HG03460 (cell line): ENCODE measurements at regions not wholly inside any gene's neighbourhood (a gene's known extent, or its start where the extent isn't known, plus 50 kb on each side); places are given as distances from the start of the nearest gene placed in this dataset.

Source experiments
- ATAC-seq: cut with Tn5 transposase; IDR thresholded peaks from one replicate; pipeline ENCODE4 v1.9.1; 2021; ENCODE audit not compliant: unreplicated experiment

GRCh38 chr12:84691266-84691665, 221.3 kb downstream of the SLC6A15 start:
- no peak for ATAC-seq

GRCh38 chr12:84689638-84690037, 223.0 kb downstream of the SLC6A15 start:
- no peak for ATAC-seq

DNA sequence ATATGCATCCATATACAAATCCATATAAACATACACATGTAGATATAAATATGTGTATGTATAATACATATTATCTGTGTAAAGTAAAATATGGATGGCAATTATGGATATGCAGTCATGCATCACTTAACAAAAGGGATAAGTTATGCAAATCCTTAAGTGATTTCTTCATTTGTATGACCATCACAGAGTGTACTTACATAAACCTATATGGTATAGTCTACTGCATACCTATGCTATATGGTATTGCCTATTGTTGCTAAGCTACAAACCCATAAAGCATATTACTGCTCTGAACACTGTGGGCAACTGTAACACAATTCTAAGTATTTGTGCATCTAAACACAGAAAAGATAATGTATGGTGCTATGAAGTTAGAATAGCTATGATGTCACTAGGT, 227.2 kb downstream of the SLC6A15 start:
- ATAC-seq: no peak

DNA sequence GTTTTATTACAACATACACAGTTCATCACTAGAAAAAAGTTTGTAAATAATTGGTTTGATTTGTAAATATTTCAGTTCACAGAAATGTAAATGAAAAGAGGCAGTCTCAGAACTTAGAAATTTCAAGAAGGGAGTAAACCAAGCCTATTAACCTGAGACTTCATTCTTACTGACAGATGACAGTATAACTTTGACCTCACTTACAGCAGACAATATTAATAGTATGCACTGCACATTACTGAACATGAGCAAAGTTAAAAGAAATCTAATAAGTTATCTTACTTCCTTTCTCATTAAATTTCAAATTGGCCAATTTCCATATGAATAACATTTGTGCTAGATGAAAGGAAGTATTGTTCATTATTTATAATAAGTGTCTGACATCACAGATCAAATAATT, 235.8 kb downstream of the SLC6A15 start:
- no peak for ATAC-seq

DNA sequence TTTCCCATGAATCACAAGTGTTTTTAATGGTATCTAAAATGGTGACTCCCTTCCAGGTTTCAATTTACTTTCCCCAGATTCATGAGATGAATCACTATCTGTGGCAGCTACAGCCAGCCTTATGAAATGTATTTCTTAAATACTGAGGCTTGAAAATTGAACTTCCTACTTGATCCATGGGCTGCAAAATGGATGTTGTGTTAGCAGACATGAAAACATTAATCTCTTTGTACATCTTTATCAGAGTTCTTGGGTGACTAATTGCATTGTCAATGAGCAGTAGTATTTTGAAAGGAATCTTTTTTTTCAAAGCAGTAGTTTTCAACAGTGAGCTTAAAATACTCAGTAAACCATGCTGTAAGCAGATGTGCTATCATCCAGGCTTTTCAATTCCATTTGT, 250.8 kb downstream of the SLC6A15 start:
- no peak for ATAC-seq

DNA sequence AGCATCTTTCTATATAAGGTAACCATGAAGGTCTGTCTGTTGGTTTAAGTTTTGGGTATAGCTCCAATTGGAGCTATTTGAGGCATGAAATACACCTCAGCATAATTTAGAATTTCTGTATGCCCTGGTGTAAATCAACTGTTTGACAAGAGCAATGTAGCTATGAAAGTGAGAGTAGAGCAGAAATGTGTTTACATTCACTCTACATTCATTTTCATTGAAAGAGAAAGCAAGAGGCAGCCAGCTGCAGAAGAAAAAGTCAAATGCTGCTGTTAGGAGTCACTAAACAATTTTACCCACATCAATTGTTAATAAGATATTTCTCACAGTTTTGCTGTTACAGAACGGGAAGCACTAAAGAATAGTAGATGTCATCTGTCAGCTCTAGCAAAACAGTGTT, 252.5 kb downstream of the SLC6A15 start:
- ATAC-seq: no peak

GRCh38 chr12:84658877-84659276, 253.7 kb downstream of the SLC6A15 start:
- ATAC-seq: no peak

GRCh38 chr12:84656705-84657104, 255.9 kb downstream of the SLC6A15 start:
- ATAC-seq: no peak

DNA sequence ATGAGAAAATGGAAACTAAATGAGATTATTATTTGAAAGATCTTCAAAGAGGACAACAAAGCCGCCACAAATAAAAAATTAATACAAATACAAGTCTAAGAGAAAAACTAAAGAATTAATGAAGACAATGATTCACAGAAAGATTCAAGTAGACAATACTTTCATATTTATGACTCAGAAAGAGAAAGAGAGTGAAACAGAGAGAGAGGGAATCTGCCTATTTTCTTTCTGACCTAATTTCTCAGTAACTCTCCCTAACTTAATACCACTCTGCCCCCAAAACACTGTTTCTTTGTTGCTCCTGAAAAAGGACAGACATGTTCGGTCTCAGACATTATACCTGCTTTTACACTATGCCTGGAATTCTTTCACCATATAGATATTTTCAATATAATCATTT, 259.1 kb downstream of the SLC6A15 start:
- no peak for ATAC-seq

GRCh38 chr12:84648425-84648824, 264.2 kb downstream of the SLC6A15 start:
- ATAC-seq: no peak

DNA sequence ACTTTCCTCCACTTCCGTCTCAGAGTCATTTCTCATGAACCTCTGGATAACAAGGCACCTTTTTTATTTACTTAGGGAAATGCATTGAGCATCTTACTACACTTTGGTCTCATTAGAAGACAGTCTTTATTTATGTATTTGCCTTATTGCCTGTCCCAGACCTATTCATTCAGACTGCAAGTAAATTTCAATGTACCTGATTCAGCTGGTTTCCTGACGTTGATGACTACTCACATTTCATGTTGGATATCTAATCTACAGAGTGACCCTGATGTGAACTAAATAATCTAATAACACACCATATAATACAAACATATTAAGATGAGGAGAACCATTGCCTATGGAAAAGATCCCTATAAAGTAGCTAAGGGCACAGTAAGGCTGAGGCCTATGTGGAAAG, 267.7 kb downstream of the SLC6A15 start:
- no peak for ATAC-seq

DNA sequence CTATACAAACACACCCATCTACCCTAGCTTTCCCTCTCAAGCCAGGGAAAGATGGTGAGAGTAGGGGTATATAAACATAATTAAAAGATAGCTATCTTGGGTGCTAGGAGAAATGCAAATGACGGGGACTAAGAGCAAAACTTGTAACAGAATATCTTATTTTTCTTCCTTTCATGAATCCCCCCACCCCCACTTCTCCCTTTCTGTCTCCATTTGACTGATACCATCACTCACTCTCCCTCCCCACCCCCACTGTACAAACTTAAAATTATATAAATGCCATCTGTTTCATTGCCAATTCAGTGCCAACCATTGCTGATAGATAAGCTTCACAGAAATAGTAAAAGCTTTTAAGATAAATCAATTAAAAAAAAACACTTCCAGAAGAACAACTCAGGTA, 268.6 kb downstream of the SLC6A15 start:
- no peak for ATAC-seq

DNA sequence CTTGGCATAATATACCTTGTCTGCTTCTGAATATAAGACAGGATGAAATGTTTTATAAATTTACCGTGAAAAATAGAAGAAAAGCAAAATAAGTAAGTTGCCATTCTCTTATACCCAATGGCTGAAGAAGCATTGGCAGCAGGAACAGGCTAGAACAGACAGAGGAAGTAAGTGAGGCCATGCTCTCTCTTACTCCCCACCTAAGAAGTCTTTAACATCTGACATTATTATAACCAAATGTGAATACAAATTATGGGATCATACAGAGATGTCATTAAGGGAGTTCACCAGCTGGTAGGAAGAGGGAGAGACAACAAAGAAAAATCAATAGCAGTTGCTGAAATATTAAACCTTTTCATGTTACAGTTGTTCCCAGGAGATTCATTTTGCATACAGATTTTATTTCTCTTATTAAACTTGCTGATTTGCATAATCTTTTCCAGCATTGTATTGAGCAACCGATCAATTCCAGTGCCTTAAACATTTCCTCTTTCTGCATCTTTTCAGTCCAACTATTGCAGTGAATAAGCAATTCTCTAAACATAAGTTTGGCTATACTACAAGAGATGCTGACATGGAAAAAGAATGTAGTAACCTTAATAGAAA, 270.6 kb downstream of the SLC6A15 start:
- no peak for ATAC-seq

- ATAC-seq: no peak
Measured at GRCh38 chr12:84638811-84639368, 273.7 kb downstream of the SLC6A15 start.

- no peak for ATAC-seq
Measured at GRCh38 chr12:84637926-84638325, 274.7 kb downstream of the SLC6A15 start.

- no peak for ATAC-seq
Measured at GRCh38 chr12:84636801-84637290, 275.8 kb downstream of the SLC6A15 start.

- ATAC-seq: no peak
Measured at GRCh38 chr12:84634526-84634925, 278.1 kb downstream of the SLC6A15 start.

DNA sequence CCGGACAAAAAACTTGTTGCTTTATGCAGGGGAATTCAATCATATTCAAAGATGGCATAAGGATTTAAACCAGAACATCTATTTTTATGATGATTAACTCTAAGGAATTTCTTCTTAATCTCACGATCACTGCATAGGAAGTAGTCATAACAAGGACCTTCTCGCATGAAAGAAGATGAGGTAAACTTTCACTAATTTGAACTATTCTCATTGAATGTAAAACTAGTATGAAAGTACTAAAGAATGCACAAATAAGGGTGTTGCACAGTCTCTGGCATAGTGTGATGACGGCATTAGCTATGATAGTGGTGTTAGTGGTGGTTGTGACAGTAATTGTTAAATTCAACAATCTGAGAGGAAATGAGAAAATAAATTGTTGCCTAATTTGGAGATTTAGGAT, 280.0 kb downstream of the SLC6A15 start:
- no peak for ATAC-seq

DNA sequence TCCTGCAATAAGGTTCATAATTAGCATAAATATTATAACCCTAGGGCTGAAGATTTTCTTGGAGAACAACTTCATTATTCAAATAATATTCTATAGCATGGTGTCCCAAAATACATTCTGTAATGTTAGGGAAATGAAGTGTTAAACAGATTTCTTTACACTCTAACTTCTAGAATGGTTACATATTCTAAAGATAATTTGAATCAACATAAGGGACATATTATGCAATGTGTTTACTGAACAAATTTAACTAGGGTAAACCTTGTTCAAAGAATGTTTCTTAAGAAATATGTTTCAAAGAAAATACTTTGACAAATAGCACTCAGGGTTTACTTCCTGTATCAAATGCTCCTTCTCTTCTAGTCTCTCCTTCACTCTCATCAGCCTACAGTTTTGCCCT, 281.6 kb downstream of the SLC6A15 start:
- no peak for ATAC-seq

- ATAC-seq: no peak
Measured at GRCh38 chr12:84627593-84627992, 285.0 kb downstream of the SLC6A15 start.

DNA sequence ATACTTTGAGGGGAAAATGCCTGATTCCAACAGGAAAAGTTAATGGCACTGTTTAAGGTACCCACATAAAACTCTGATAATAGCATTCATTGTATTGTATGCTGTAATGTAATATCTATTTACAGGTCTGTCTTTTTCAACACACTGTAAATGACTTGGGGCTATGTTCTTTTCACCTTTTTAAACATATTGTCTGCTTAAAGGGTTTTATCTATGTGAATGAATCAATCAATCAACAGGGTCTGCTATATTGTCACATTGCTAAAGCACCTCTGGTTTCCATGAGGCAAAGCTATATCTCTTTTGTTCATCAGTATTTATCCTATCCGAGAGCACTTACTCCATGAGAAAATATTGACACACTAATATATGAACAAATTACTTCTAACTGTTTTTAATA, 288.0 kb downstream of the SLC6A15 start:
- ATAC-seq: no peak

DNA sequence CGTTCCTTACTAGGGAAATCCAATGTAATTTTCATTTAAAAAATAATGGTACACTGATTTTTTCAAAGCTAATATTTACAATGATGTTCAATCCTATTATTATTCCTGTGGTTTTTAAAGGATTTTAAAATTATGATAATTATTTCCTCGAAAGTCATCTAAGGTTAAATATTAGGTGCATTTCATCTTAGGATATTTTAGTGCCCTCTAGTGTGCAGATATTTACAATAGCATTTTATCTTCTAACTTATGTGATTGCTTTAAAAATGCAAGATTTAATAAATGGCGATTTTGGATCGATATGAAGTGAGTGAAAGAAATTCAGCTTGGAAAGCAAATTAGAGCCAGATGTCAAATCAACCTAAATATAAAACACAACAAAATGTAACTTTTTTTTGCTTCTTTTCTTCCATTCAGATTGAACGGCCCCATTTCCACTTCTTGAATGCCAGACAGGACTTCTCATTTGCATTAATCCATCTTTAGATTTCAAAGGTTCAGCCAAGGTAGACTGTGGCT, 293.5 kb downstream of the SLC6A15 start:
- ATAC-seq: no peak
